ENCODE measurements at regions not wholly inside any gene's neighbourhood (a gene's known extent, or its start where the extent isn't known, plus 50 kb on each side); places are given as distances from the start of the nearest gene placed in this dataset.

DNA sequence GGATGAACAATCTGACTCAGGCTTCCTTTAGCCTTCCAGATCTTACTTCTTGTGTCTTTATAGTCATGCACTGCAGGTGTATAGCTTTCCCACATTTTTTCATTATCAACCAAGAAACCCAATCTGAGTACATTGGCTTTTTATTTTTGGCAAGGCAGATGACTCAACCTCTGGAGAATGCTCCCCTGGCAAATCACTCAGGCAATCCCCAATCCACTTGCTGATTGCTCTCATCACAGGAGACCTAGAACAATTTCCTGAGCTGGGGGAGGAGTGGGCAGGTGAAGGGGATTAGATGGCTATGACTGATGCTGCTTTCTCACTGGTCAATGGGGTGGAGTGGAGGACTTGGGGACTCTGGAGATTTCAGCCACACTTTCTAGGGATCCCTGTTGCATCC lies 134.4 kb downstream of the SLC16A9 start:
- TF ChIP-seq, protein P1, sequence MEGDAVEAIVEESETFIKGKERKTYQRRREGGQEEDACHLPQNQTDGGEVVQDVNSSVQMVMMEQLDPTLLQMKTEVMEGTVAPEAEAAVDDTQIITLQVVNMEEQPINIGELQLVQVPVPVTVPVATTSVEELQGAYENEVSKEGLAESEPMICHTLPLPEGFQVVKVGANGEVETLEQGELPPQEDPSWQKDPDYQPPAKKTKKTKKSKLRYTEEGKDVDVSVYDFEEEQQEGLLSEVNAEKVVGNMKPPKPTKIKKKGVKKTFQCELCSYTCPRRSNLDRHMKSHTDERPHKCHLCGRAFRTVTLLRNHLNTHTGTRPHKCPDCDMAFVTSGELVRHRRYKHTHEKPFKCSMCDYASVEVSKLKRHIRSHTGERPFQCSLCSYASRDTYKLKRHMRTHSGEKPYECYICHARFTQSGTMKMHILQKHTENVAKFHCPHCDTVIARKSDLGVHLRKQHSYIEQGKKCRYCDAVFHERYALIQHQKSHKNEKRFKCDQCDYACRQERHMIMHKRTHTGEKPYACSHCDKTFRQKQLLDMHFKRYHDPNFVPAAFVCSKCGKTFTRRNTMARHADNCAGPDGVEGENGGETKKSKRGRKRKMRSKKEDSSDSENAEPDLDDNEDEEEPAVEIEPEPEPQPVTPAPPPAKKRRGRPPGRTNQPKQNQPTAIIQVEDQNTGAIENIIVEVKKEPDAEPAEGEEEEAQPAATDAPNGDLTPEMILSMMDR (conservative IDR thresholded peaks at IDR 0.05), result no peak
- TF ChIP-seq EZH2 (IDR thresholded peaks at IDR 0.05; ENCODE audit: low read depth), result no peak
